ENCODE measurements at regions not wholly inside any gene's neighbourhood (a gene's known extent, or its start where the extent isn't known, plus 50 kb on each side); places are given as distances from the start of the nearest gene placed in this dataset.

- TF ChIP-seq CTCF (conservative IDR thresholded peaks at IDR 0.05; ENCODE audit: low read depth in 2 of 2): no peak
- TF ChIP-seq EZH2phosphoT487 (IDR thresholded peaks at IDR 0.05; ENCODE audit: unreplicated experiment): no peak
- TF ChIP-seq POLR2AphosphoS5 (IDR thresholded peaks at IDR 0.05; ENCODE audit: low read depth): no peak
- no peak for TF ChIP-seq EZH2 (IDR thresholded peaks at IDR 0.05; ENCODE audit: low read depth, unreplicated experiment)
- TF ChIP-seq STAT1 (IDR thresholded peaks at IDR 0.05; ENCODE audit: unreplicated experiment): no peak
- TF ChIP-seq CREB1 (CRISPR knock-in tag; IDR thresholded peaks at IDR 0.05; ENCODE audit: low read depth): no peak
- TF ChIP-seq ZNF114 (CRISPR knock-in tag; IDR thresholded peaks at IDR 0.05): no peak
- TF ChIP-seq REST (IDR thresholded peaks at IDR 0.05; ENCODE audit: unreplicated experiment): no peak
- no peak for TF ChIP-seq ZNF331 (CRISPR knock-in tag; IDR thresholded peaks at IDR 0.05; ENCODE audit: low read depth)
- no peak for TF ChIP-seq ETS1 (IDR thresholded peaks at IDR 0.05)
- TF ChIP-seq JUNB (IDR thresholded peaks at IDR 0.05; ENCODE audit: unreplicated experiment): no peak
- TF ChIP-seq ZNF462 (CRISPR knock-in tag; IDR thresholded peaks at IDR 0.05): no peak
- TF ChIP-seq NANOG (IDR thresholded peaks at IDR 0.05; ENCODE audit: borderline replicate concordance): no peak
These were observed 1567.8 kb upstream of the PIK3C3 start for GRCh38 chr18:40387130-40387787.

Measured in GM23338 (cell line).